HT-29 (cell line): ENCODE measurements at regions not wholly inside any gene's neighbourhood (a gene's known extent, or its start where the extent isn't known, plus 50 kb on each side); places are given as distances from the start of the nearest gene placed in this dataset.

Source experiments
- DNase-seq: peaks from one replicate; pipeline ENCODE4 v3.0.0-alpha.2; 2015; ENCODE audit warnings: low spot score

DNA sequence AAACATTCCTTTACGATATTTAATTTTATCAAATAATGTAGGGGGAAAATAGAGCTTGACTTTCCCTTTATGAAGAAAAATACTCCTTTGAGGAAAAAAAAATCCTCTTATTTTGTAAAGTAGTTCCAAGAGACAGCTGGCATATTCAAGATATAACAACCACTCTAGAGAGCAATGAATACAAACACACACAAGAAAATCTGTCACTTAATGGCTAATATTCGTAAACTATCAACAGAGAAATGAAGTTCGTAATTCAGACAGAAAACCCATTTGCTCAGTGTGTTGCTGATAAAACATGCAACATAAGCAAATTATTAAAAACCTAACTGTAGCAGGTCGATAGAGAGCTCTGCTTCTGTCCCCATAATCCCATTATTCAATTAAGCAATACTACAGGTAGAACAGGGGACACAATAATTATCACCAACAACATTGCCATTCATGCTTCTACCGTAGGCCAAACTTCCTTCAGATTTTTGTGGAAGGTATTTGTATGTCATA lies 714.4 kb upstream of the MARCKS start:
- DNase-seq: no peak

DNA sequence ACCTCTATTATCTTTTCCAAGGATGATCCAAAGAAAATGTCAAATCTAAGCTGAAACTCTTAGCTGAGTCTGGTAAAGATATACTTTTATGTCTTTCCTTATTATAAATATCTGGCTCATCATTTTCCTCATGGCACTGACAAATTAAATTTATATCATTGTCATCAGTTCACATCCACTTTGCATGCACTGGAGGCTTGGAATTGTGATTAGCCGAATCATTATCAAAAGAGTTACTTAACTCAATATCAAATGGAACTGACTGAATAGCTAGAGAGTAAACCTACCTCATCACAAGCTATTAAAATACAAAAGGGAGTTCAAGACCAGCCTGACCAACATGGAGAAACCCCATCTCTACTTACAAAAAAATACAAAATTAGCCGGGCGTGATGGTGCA lies 713.9 kb upstream of the MARCKS start:
- DNase-seq: no peak

DNA sequence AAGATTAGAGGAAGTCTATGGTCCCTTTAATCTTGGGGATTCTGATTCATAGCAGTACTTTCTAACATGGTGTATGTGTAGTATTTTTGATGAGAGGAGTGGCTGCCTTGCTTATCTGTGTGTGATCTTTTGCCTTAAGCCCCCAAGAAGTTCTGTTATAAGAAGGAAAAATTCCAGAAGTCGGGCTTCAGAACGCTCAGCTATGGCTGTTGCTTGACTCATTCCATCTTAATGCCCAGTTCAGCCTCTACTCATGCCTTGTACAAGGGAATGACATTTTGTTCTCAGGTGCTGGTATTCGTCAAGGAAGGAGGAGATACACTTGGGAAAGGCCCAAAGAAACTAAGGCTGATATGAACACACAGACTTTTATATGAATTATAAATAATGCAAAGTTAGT lies 713.0 kb upstream of the MARCKS start:
- DNase-seq: no peak

DNA sequence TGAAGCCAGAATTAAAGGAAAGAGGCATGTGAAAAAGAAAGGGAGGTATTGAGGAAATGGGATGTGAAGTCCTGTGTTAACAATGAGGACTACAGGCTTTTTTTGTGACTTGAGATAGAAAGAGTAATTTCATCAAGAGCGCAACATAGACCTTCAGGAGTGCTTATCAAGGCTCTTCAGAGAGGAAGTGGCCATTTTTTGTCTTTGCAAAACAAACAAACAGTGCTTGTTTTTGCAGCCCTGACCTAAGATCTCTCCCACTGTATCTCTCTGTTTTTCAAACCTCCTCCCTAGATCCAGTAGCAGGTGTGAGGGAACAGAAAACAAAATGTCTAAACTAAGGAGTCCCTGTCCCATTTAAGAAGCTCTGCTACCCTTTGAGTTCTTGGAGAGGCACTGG lies 710.3 kb upstream of the MARCKS start:
- no peak for DNase-seq

DNA sequence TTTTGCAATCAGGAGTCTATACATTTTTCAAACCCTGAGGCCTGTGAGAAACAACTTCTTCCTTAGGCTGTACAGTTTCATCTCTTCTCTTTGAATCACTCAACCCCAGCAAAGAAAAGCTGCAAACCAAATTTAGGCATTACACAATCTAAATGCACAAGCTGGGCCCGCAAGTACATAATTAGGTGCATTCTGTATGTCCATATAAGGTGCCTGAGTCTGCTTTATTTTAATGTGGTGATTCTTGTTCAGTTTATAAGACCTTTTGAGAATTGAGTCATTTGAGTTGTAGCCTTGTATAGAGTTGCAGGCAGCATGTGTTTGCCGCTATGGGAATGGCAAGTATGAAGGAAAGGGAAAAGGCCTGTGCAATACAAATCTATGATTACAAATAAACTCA lies 709.6 kb upstream of the MARCKS start:
- no peak for DNase-seq

DNA sequence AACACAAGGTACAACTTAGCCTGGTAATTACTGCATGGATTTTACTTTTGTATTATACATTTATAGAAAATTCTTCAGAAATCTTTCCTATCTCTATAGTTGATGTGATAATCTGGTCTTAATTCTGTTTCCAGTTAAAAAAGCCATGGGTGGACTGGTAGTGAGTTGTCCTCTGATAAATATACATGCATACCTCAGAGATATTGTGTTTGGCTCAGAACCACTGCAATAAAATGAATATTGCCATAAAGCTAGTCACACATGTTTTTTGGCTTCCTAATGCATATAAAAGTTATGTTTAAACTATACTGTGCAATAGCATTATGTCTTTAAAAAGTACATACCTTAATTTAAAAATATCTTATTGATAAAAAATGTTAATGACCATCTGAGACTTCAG lies 708.6 kb upstream of the MARCKS start:
- DNase-seq: no peak

DNA sequence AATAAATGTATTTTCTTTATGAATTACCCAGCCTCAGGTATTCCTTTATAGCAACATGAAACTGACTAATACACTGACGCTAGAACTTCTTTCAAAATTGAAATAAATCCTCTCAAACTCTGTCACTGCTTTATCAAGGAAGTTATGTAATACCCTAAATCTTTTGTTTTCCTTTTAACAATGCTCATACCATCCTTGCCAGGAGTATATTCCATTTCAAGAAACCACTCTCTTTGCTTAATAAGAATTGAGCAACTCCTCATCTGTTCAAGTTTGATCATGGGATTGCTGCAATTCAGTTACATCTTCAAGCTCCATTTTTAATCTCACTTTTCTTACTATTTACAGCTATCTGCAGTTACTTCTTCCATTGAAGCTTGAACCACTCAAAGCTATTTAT lies 707.6 kb upstream of the MARCKS start:
- DNase-seq: no peak

DNA sequence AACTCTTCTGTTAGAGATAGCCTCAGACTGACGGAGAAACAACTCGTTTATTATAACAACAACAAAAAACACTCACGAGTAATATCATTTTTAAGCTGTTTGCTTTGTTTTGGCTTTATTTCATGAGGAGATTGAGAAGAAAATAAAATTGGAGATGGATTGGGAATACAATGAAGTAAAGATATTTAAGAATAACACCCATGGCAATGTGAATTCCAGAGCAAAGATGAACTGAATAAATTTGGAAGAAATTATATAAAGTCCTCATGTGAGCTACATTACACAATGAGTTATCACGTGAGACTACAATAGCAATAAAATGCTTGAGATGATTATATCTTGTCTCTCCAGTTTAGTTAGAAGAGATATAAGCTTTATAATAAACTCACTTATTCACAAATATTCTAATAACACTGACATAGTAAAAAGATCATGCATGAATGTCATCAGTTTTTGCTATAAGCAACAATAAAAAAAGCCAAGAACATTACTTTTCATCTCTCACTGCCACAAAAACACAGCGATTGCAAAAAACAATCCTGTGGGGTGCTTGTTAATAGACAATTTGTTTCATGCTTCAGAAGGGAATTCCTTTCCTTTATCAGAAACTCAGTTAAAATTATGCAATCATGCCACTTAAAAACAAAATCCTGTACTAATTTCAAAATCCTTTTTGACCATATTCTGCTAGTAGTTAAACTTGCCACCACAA lies 696.7 kb upstream of the MARCKS start:
- DNase-seq: no peak

DNA sequence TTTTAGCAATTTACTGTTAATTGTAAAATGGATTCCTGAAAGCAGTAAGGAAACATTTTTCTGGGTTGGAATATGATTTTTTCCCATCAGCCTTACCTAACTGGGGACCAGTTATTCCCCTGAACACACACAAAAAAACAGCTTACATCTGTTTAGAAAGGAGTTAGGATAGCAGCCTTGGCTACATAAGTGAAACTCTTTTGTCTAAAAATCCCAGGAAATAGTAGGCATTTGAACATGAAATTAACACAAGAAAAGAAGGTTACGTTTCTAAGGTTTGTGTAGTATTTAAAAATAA lies 696.2 kb upstream of the MARCKS start:
- no peak for DNase-seq

DNA sequence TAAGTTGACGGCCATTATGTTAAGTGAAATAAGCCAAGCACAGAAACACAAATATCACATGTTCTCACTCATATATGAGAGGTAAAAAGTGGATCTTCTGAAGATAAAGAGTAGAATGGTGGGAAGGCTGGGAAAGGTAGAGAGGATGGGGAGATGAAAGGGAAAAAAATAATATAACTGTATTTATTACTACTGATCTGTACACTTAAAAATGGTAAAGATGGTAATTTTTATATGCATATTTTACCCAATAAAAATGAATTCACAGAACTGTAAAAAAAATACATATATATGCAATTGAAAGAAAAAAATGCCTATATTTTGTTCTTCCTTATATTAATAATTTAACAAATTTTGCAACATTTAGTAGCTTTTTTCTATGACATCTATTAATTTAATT lies 694.4 kb upstream of the MARCKS start:
- no peak for DNase-seq

DNA sequence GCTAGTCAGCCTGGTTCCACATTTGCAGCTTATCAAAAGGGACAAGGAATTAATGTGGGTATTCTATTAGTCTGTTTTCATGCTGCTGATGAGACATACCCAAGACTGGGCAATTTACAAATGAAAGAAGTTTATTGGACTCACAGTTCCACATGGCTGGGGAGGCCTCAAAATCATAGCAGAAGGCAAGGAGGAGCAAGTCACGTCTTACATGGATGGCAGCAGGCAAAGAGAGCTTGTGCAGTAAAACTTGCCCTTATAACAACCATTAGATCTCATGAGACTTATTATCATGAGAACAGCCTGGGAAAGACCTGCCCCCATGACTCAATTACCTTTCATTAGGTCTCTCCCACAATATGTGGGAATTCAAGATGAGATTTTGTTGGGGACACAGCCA lies 689.1 kb upstream of the MARCKS start:
- DNase-seq: no peak

DNA sequence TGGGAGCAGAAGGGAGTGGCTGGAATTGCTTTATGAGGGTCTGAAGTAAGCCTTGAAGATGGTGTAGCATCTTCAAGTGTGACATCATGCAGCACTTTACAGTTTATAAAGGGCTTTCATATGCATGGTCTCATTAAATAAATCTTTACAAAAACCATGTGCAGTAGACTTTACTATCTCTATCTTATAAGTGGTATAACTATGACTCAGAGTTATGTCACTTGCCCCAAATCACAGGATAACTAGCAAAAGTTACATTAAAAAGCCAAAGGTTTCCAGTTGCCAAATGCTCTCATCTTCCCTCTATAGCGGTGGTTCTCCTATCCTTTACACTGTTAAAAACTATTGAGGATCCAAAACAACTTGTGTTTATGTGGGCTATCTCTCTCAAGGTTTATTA lies 687.7 kb upstream of the MARCKS start:
- DNase-seq: no peak

DNA sequence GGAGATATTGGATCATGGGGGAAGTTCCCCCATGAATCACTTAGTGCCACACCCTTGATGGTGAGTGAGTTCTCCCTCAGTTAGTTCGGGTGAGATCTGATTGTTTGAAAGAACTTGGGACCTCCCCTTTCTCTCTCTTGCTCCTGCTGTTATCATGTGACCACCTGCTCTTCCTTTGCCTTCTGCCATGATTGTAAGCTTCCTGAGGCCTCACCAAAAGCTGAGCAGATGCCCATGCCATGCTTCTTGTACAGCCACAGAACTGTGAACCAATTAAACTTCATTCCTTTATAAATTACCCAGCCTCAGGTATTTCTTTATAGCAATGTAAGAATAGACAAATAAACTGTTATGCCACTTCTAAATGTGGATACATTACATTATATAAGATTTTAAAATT lies 686.7 kb upstream of the MARCKS start:
- DNase-seq: no peak

DNA sequence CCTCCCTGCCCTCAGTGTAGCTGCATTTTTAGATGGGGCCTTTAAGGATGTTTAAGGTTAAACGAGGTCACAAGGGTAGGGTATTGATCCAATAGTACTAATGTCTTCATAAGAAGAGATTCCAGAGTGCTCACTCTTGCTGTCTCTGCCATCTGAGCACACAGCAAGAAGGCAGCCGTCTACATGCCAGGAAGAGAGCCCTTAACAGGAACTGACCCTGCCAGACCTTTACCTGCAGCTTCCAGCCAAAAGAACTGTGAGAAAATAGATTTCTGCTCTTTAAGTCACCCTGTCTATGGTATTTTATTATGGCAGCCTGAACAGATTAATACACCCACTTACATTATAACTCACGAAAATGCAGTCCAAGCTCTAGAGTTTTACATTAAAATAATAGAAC lies 685.3 kb upstream of the MARCKS start:
- no peak for DNase-seq

DNA sequence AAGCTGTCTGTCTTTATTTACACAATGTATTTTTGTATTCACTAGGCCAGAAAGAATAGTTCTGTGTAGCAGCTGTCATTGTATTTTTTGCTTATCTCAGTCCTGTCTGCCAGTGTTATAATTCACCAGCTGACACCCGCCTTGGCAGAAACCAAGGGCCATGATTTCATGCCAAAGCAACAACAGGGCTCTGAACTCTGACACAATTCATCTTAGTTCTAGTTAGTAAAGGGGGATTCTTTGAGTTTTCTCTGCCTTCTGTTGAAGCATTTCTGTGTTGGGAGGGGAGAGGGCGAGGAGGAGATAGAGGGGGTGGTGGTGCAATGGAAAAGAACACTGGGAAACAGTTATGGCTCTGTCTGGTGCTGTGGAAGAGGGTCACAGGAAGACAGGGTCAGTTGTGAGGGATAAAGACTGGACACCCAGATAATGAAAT lies 684.6 kb upstream of the MARCKS start:
- DNase-seq: no peak

DNA sequence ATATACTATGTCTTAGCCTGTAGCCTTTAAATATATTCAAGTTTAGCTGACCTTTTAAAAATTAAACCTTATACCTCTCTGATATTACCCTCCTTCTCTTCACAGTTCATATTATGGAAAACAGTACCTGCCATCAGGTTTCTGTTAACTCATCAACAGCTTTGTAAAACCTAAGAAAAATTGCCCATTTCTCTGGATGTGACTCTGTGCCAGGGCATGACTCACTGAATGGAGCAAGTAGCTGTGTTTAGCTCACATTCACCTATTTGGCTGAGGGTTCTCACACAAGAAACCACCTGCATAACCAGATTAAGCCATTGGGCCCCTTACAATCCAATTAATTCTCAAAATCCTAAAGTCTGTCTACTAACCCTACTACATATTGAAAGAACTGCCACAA lies 678.8 kb upstream of the MARCKS start:
- DNase-seq: no peak

DNA sequence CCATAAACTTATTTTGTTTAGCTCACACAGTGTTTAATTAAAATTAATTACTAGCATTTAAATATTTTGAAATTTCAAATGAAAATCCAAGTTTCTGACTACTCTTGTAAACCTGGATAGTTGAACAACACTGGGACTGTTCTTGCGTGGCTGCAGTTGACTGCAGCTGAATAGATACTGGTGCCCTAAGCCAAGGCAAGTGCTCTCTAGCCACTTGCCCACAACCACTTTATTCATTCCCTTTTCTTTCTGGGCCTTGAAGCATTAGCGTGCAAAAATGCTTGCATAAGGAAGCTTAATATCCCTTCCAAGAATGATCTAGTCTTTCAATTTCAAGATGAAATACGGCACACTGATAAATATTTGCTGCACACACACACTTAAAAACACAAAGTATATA lies 676.0 kb upstream of the MARCKS start:
- DNase-seq: no peak

DNA sequence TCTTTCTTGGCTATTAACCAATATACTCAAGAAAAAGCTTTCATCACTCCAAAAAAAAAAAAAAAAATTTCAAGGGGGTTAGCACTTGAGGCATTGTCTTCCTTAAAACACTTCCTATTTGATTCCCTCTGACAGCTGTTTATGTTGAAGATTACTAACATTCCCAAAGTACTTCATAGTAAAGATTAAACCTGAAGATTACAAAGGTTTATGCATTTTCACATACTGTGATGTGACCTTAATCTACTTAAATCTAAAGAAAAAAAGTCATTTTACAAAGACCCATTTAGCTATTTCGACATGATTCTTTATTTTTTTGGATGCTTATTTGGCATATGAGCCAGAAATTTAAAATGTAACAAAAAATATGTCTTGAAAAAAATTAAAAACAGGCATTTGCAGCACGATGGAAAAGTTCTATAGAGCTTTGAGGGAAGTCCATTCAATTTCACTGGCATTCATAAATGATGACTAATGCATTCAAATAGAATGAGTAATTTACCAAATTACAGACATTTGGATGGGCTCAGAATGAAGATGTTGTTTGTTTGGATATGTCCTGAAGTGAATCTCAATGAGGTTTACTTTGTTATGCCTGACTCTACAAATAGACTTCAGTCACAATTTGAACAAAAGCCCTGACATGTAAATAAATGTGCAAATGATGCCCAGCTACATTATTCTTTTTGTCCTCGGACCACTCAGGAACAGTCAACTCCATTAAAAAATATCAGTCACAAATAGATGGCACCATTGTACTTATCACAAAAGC lies 674.6 kb upstream of the MARCKS start:
- DNase-seq: peak; percentile 3

DNA sequence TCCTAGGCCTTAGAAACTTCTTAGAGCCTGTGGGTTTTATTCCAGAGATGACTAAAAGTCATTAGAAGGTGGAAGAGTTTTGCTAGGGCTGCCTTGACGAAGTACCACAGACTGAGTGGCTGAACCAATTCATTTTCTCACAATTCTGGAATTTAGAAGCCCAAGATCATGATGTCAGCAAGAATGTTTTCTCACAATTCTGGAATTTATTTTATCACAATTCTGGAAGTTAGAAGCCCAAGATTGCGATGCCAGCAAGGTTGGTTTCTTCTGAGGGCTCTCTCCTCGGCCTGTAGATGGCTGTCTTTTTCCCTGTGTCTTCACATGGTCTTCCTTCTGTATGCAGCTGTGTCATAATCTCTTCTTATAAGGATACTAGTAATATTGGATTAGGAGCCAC lies 672.9 kb upstream of the MARCKS start:
- no peak for DNase-seq

DNA sequence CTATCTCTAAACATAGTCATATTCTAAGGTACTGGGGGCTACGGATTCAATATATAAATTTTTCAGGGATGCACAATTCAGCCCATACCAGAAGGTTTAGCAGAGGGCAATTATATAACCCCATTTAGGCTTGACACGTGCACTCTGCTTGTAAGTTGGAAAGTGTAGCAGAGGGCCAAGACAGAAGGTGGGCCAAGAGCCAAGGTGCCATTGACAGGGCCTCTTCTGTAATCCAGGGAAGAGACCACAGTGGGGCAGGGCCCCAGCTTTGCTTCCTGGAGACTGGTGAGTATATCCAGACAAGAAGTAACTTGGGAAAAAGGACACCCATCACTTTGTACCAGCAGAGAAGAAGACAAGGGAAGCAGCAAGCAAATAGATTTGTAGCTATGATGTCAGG lies 672.4 kb upstream of the MARCKS start:
- no peak for DNase-seq

DNA sequence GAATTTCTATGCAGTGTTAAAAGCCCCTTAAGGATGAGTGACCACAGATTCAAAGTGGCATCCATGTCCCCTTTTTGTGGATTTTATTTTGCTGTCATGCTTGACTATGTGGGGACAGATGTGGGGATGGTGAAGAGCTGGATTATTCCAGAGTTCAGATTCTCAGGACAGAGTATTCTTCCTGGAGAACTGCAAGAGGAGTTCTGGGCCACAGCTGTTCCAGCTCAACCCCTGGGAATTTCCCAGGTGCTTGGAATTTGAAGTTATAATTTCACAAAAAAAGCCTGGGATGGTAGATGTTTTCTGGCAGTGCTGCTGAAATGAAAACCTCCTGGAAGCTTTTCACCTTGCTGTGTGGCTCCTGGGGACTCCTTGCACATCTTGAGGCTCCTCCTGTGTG lies 671.8 kb upstream of the MARCKS start:
- DNase-seq: no peak

DNA sequence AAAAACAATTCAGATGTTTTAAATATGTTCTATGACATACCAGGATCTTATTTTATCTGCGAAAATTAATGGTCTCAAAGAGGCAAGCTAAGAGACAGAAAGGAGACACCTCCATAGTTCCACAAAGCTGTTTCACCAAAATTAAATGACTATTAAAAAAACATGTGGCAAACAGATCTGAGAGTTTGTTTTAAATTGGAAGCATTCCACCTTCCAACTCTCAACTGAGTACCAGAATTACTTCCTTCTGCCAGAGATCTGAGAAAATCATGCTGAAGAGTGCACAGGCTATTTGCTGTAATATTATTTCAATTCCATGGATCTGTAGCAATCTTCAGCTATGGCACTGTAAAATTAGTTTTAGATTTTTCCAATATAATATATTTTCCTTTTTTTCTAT lies 669.5 kb upstream of the MARCKS start:
- no peak for DNase-seq

DNA sequence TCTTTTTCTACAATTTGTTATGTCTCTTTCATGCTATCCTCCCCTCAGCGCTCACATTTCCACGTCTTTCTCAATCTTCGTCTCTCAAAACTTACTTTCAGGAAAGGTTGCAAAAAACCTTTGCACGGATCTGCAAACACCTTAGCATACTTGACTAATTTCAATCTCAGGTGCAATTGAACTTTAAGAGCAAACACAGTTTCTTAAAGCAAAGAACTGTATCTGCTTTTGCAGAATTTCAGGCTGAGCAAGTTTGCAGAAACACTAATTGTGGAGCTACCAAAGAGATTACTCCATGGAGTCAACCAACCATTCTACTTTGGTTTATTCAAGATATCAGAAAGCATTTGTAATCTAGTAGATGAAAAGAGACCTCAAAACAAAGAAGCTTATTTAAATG lies 668.2 kb upstream of the MARCKS start:
- no peak for DNase-seq

DNA sequence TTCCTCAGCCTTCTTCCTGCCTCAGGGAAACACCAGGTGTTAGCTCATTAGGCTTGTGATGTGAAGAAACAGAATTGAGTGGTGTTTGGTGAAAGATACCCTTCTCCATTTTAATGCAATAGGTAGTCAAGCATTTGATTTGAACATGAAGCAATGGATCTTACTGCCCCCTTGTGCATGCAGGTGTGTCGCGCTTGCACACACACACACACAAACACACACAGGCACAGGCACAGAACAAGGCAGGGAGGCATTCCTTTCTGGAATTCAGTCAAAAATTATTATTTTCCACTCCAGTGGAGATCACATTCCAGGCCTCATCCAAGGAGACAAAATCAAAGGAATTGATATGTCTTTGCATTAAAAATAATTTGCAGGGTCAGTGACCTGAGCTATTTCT lies 667.0 kb upstream of the MARCKS start:
- no peak for DNase-seq
